COLO668 (cell line): ENCODE measurements at regions not wholly inside any gene's neighbourhood (a gene's known extent, or its start where the extent isn't known, plus 50 kb on each side); places are given as distances from the start of the nearest gene placed in this dataset.
A peak's percentile ranks its signal among the peaks of the same experiment; 100 is the strongest.
"Not testable (repeated sequence)": the region's sequence is repeated elsewhere in the genome, so short reads cannot be mapped to it uniquely, and the experiment has no call there.

Experiments
- DNase-seq: peaks from one replicate; lab custom pipeline; 2025; ENCODE audit not compliant: unreplicated experiment; lab: John Stamatoyannopoulos, UW

GRCh38 chr12:45490232-45490881, 239.1 kb upstream of the ARID2 start:
- DNase-seq = no peak

GRCh38 chr12:45494279-45494678, 235.2 kb upstream of the ARID2 start:
- no peak for DNase-seq

GRCh38 chr12:45498645-45499044, 230.9 kb upstream of the ARID2 start:
- DNase-seq = no peak

- DNase-seq = no peak
These were observed 226.9 kb upstream of the ARID2 start for GRCh38 chr12:45502481-45503128.

- no peak for DNase-seq
These were observed 225.6 kb upstream of the ARID2 start for GRCh38 chr12:45503899-45504298.

- DNase-seq = no peak
These were observed 225.0 kb upstream of the ARID2 start for GRCh38 chr12:45504316-45505010.

GRCh38 chr12:45509187-45509586, 220.3 kb upstream of the ARID2 start:
- DNase-seq = no peak

- DNase-seq = no peak
These were observed 219.9 kb upstream of the ARID2 start for GRCh38 chr12:45509621-45510020.

GRCh38 chr12:45517381-45517780, 212.1 kb upstream of the ARID2 start:
- no peak for DNase-seq

GRCh38 chr12:45518291-45519235, 210.9 kb upstream of the ARID2 start:
- no peak for DNase-seq

GRCh38 chr12:45522227-45522626, 207.3 kb upstream of the ARID2 start:
- no peak for DNase-seq

GRCh38 chr12:45526823-45527222, 202.7 kb upstream of the ARID2 start:
- not testable (repeated sequence) for DNase-seq

- no peak for DNase-seq
These were observed 197.4 kb upstream of the ARID2 start for GRCh38 chr12:45532113-45532512.

- no peak for DNase-seq
These were observed 193.8 kb upstream of the ARID2 start for GRCh38 chr12:45535610-45536180.

GRCh38 chr12:45536284-45536683, 193.2 kb upstream of the ARID2 start:
- no peak for DNase-seq

GRCh38 chr12:45540661-45541341, 188.7 kb upstream of the ARID2 start:
- DNase-seq = no peak

- peak; percentile 39 for DNase-seq
These were observed 185.6 kb upstream of the ARID2 start for GRCh38 chr12:45543887-45544286.

- no peak for DNase-seq
These were observed 183.0 kb upstream of the ARID2 start for GRCh38 chr12:45546545-45546944.

GRCh38 chr12:45547132-45547531, 182.4 kb upstream of the ARID2 start:
- DNase-seq = no peak

- no peak for DNase-seq
These were observed 181.7 kb upstream of the ARID2 start for GRCh38 chr12:45547822-45548221.
